CMK (cell line): ENCODE measurements at regions not wholly inside any gene's neighbourhood (a gene's known extent, or its start where the extent isn't known, plus 50 kb on each side); places are given as distances from the start of the nearest gene placed in this dataset.

Experiments used
- DNase-seq: peaks from one replicate; pipeline ENCODE4 v3.0.0-alpha.2; 2010; ENCODE audit warnings: low read depth

DNA sequence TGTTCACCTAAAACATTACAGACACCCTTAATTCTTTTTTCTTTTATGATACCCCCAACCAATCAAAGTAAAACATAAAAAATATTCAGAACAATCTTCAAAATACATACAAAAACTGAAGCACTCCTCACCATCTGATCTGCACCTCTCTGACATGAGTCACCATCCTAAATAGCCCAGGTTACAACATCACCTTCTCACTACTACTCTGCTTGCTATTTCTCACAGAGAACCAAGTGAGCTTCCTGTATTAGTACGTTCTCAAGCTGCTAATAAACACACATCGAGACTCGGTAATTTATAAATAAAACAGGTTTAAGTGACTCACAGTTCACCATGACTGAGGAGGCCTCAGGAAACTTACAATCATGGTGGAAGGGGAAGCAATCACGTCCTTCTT, 183.5 kb downstream of the CBLN2 start:
- DNase-seq: no peak

DNA sequence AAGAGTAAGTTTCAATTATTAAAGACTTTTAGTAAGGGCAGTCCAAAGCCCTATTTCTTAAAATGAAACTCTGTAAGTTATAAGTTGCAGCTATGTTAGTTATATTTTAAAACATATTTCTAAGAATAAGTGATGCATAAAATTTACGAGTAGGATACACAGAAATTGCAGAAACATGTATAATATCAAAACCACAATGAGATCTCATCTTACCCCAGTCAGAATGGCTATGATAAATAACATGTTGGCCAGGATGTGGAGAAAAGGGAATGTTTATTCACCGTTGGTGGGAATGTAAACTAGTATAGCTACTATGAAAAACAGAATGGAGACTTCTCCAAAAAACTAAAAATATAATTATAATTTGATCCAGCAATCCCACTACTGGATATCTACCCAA, 201.2 kb downstream of the CBLN2 start:
- DNase-seq: no peak

DNA sequence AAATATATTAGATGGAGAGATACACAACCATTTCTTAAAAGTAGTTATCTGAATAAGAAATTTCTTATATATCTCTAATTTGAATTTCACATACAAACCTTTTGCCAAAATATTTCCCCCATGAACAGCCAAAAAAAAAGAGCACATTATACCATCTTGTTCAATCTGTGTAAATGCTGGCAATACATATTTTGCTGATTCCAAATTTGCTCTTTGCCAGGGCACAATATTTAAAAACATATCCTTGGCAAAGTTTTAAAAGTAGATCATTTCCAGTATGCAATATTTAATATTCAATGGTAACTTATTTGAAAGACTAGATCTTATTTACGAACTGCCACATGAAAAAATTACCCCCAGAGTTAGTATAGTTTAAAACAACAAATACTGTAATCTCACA, 204.2 kb downstream of the CBLN2 start:
- DNase-seq: no peak

GRCh38 chr18:72336786-72337185, 207.4 kb downstream of the CBLN2 start:
- DNase-seq: no peak

DNA sequence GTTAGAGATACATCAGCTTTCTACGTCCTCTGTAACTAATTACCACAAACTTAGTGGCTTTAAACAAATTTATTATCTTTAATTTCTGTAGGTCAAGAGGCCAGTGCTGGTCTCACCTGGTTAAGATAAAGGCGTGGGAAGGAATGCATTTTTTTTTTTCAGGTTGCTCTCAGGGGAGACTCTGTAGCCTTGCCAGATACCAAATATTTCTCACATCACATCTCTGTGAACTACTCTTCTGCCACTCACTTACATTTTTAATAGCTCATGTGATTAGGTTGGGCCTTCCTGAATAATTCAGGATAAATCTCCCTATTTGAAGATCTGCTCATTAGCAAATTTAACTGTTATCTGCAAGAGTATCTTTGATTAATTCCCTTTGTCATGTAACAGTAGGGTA, 214.6 kb downstream of the CBLN2 start:
- no peak for DNase-seq

DNA sequence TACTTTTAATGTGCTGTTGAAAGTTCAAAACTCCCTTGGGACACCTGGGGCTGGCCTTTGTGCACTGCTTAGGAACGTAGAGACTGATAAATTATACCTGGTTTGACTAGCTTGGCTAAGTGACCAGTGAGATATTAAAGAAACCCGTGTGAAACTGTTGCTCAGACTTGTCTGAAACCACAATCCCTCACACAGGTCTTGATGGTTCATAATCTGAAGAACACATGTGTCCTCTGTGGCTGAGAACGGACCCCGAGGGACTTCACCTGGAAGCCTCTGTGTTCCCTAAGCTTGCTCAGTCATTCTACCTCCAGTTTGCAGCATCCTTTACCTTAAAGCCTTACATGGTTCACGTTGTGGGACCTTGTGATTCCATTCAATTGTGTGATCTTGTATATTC, 218.8 kb downstream of the CBLN2 start:
- DNase-seq: no peak

DNA sequence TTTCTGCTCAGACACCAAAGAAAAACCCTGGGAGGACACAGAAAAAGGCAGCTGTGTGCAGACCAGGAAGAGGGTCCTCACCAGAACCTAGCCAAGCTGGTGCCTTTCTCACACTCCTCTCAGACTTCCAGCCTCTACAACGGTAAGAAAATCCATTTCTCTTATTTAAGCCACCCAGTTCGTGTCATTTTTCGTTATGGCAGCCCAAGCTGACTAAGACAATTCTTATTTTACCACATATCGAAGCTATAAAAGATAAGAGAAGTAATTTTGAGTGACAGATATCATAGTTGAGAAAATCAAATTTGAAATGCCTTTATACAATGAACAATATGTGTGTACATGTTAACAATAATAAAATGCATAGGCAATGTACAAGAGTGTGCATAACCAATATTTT, 219.5 kb downstream of the CBLN2 start:
- DNase-seq: no peak

GRCh38 chr18:72316497-72316896, 227.6 kb downstream of the CBLN2 start:
- DNase-seq: no peak

DNA sequence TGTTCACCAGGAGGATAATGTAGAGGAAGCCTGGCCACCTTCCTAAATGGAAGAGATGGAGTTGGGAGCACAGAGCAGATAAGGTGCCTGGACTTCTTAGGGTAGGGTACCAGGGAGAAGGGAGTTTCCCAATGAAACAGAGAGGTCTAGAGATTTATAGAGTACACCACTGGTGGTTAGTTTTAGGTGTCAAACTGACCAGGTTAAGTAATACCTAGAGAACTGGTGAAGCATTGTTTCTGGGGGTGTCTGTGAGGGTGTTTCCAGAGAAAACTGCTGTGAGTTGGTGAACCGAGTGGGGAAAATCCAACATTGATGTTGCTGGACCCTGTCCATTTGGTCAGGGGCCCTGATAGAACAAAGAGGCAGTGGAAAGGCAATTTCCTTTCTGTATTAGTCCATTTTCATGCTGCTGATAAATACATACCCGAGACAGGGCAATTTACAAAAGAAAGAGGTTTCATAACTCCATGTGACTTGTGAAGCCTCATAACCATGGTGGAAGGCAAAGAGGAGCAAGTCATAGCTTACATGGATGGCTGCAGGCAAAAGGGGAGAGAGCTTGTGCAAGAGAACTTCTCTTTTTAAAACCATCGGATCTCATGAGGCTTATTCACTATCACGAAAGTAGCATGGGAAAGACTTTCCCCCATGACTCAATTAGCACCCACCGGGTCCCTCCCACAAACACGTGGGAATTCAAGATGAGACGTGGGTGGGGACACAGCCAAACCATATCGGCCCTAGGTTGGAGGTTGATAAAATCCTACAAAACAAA, 260.8 kb downstream of the CBLN2 start:
- no peak for DNase-seq

- DNase-seq: no peak
Observed at GRCh38 chr18:72273025-72273424, 271.1 kb downstream of the CBLN2 start.

DNA sequence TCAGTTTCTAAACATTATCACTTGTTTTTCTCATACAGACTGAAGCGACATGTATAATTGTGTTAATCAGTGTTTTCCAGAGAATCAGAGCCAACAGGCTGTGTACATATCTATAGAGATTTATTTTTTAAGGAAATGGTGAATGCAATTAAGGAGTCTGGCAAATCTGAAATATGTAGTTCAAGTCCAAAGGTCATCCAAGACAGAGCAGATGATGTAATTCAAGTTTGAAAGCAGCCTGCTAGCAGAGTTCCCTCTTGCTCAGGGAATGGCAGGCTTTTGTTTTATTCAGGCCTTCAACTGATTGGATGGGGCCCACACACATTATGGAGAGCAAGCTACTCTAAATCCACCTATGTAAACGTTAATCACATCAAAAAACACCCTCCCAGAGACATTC, 282.6 kb downstream of the CBLN2 start:
- DNase-seq: no peak

DNA sequence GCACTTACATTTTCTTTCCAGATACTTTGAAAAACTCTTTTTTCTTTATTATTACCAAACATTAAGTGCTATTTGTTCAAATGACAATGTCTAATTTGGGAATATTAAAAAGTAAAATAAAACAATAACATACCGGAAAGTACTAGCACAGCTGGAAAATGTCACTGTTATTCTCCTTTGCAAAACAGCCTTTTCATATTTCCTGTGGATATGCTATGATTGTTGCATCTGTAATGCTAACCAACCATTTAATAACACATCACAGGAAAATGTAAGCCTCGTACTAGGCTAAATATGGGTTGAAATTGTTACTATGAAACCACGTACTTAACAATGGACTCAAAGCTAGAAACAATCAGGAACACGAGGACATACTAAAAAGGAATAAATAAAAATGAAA, 298.1 kb downstream of the CBLN2 start:
- DNase-seq: no peak

DNA sequence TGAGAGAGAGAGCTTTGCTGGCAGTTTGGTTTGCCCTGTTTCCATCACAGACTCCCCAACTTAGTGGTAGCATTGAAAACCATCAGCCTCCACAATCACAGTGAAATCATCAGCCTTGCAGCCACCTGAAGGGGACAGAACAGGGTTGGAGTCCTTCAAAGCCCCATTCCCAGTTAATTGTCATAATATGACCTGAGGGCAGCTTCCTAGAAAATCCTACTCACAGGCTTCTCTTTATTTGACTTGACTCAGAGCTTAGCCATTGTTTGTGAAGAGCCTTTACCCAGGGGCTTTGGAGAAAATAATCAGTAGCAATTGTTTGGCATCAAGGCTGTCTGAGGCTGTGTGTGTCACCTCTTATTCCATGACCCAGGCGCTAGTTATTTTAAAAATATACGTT, 308.7 kb downstream of the CBLN2 start:
- DNase-seq: no peak

- DNase-seq: no peak
Observed at GRCh38 chr18:72233106-72233505, 311.0 kb downstream of the CBLN2 start.

DNA sequence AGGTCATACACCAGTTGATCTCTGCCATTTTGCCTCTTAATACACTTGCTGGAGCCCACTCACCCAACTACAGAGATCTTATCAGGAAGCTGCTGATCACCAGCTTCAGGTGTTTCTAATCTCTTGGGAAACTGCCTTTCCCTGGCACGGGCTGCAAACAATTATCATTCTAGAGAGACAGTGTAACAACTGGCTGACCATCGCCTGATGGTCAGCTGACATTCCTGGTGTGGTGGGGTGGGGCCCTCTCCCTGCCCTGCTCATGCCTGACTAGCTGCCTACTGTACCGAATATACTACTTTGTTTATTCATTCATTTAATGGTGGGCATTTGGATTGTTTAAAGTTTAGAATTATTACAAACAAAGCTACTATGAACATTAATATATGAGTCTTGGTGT, 311.5 kb downstream of the CBLN2 start:
- no peak for DNase-seq

- no peak for DNase-seq
Observed at GRCh38 chr18:72225958-72226357, 318.2 kb downstream of the CBLN2 start.

DNA sequence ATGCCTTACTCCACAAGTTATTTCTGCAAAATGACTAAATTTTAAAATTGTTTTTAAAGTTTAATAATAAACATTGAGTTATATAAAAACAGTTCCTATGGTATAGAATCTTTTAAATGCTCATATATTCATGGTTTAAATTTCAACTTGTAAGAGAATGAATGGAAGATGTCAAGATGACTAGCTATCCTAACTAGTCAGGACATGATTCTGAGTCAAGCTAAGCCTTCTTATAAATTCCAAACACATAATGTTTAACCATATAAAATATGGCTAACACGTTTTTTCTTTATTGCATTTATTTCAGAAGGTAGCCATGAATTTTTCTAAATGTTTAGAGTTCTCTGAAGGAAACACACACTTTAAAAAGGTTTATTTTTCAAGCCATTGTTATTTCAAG, 320.4 kb downstream of the CBLN2 start:
- no peak for DNase-seq

DNA sequence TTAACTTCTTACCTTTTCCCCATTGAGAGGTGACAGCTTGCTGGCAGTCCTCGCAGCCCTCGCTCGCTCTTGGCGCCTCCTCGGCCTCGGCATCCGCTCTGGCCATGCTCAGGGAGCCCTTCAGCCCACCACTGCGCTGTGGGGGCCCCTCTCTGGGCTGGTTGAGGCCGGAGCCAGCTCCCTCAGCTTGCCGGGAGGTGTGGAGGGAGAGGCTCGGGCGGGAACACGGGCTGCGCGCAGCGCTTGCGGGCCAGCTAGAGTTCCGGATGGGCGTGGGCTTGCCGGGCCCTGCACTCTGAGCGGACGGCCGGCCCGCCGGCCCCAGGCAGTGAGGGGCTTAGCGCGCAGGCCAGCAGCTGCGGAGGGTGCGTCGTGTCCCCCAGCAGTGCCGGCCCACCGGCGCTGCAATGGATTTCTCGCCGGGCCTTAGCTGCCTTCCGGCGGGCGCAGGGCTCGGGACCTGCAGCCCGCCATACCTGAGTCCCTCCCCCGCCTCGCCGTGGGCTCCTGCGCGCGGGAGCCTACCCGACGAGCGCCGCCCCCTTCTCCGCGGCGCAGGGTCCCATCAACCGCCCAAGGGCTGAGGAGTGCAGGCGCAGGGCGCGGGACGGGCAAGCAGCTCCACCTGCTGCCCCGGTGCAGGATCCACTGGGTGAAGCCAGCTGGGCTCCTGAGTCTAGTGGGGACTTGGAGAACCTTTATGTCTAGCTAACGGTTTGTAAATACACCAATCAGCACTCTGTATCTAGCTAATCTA, 335.0 kb downstream of the CBLN2 start:
- no peak for DNase-seq

GRCh38 chr18:72207280-72207679, 336.9 kb downstream of the CBLN2 start:
- DNase-seq: no peak

DNA sequence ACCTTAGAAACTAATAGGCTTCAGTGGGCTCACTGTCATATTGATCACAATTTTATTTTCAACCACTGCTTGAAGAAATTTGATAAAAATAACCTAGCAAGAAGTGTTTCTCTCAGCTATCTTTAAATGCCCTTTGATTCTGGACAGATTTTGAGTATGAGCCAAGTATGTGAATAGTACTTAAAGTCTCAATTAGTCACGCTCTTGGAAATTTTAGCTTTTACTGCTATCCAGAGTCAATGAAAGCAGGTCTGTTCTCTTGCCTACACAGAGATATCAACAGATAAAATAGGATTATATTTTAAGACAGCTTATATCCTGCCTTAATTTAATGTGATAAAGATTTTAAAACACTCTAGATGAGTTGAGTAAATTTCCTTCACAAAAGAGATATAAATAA, 337.3 kb downstream of the CBLN2 start:
- no peak for DNase-seq

- no peak for DNase-seq
Observed at GRCh38 chr18:72201032-72201431, 343.1 kb downstream of the CBLN2 start.

DNA sequence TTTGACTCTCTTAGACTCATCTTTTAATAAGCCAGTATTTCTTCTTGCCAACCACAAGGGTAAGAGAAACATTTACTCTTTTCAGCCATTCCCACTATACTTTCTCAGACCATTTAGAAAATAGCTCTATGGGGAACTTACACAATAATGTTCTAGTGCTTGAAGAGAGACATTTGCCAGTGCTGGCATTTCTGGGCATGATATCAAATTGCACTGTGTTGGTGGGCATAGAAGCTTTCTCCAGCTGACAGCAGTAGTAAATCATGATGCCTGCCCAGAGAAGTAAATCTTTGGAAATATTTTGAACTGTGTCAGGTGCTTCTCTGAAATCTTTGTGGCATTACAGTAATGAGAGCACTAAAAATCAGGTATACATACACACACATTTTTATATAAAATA, 346.6 kb downstream of the CBLN2 start:
- DNase-seq: no peak

- no peak for DNase-seq
Observed at GRCh38 chr18:72194072-72194471, 350.1 kb downstream of the CBLN2 start.

- no peak for DNase-seq
Observed at GRCh38 chr18:72187956-72188355, 356.2 kb downstream of the CBLN2 start.
